SIG-M5 treated with dmso at 0.1 percent for 504 hours (cell line): ENCODE measurements at regions not wholly inside any gene's neighbourhood (a gene's known extent, or its start where the extent isn't known, plus 50 kb on each side); places are given as distances from the start of the nearest gene placed in this dataset.
"Not testable (repeated sequence)": the region's sequence is repeated elsewhere in the genome, so short reads cannot be mapped to it uniquely, and the experiment has no call there.

Source experiments
- DNase-seq: peaks from one replicate; lab custom pipeline; 2025; ENCODE audit not compliant: unreplicated experiment; lab: John Stamatoyannopoulos, UW

DNA sequence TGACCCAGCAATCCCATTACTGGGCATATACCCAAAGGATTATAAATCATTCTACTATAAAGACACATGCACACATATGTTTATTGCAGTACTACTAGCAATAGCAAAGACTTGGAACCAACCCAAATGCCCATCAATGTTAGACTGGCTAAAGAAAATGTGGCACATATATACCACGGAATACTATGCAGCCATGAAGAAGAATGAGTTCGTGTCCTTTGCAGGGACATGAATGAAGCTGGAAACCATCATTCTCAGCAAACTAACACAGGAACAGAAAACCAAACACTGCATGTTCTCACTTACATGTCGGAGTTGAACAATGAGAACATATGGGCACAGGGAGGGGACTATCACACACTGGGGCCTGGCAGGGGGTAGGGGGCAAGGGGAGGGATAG, 183.0 kb downstream of the HACE1 start:
- DNase-seq, result not testable (repeated sequence)

DNA sequence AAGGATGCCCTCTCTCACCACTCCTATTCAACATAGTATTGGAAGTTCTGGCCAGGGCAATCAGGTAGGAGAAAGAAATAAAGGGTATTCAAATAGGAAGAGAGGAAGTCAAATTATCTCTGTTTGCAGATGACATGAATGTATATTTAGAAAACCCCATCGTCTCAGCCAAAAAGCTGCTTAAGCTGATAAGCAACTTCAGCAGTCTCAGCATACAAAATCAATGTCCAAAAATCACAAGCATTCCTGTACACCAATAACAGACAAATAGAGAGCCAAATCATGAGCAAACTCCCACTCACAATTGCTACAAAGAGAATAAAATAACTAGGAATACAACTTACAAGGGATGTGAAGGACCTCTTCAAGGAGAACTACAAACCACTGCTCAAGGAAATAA, 184.6 kb downstream of the HACE1 start:
- not testable (repeated sequence) for DNase-seq

DNA sequence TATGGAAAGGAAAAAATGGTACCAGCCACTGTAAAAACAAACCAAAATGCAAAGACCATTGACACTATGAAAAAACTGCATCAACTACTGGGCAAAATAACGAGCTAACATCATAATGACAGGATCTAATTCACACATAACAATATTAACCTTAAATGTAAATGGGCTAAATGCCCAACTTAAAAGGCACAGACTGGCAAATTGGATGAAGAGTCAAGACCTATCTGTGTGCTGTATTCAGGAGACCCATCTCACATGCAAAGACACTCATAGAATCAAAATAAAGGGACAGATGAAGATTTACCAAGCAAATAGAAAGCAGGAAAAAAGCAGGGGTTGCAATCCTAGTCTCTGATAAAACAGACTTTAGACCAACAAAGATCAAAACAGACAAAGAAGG, 186.6 kb downstream of the HACE1 start:
- not testable (repeated sequence) for DNase-seq

DNA sequence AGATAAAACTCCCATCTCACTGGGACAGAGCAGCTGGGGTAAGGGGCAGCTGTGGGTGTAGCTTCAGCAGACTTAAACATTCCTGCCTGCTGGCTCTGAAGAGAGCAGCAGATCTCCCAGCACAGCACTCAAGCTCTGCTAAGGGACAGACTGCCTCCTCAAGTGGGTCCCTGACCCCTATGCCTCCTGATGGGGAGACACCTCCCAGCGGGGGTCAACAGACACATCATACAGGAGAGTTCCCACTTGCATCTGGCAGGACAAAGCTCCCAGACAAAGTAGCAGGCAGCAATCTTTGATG, 188.2 kb downstream of the HACE1 start:
- DNase-seq, result not testable (repeated sequence)

DNA sequence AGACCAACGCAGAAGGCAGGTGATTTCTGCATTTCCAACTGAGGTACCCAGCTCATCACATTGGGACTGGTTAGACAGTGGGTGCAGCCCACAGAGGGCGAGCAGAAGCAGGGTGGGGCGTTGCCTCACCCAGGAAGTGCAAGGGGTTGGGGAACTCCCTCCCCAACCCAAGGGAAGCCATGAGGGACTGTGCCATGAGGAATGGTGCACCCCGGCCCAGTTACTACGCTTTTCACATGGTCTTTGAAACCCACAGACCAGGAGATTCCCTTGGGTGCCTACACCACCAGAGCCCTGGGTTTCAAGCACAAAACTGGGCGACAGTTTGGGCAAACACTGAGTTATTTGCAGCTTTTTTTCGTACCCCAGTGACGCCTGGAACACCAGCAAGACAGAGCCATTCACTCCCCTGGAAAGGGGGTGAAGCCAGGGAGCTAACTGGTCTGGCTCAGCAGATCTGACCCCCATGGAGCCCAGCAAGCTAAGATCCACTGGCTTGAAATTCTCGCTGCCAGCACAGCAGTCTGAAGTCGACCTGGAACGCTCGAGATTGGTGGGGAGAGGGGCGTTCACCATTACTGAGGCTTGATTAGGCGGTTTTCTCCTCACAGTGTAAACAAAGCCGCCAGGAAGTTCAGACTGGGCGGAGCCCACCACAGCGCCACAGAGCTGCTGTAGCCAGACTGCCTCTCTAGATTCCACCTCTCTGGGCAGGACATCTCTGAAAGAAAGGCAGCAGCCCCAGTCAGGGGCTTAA, 188.7 kb downstream of the HACE1 start:
- DNase-seq, result not testable (repeated sequence)

DNA sequence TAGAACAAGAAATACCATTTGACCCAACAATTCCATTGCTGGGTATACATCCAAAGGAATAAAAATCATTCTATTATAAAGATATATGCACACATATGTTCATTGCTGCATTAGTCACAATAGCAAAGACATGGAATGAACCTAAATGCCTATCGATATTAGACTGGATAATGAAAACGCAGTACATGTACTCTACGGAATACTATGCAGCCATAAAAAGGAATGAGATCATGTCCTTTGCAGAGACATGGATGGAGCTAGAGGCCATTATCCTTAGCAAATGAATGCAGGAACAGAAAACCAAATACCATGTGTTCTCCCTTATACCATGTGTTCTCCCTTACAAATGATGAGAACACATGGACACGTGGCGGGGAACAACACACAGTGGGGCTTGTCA, 190.2 kb downstream of the HACE1 start:
- no peak for DNase-seq

DNA sequence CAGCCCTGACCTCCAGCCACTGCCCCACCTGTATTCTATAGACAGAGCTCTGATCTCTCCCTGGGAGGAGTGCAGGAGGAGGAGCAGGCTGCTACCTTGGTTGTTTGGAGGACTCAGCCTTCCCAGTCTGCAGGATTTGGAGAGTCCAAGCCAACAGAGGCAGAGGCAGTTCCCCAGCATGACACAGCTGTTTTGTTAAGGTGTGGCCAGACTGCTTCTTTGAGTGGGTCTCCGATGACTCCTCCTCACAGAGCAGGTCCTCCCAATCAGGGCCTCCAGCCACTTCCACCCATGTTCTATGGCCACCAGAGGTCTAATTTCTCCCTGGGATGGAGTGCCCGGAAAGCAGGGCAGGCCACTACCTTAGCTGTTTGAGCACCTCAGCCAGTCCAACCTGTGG, 203.5 kb downstream of the HACE1 start:
- no peak for DNase-seq

DNA sequence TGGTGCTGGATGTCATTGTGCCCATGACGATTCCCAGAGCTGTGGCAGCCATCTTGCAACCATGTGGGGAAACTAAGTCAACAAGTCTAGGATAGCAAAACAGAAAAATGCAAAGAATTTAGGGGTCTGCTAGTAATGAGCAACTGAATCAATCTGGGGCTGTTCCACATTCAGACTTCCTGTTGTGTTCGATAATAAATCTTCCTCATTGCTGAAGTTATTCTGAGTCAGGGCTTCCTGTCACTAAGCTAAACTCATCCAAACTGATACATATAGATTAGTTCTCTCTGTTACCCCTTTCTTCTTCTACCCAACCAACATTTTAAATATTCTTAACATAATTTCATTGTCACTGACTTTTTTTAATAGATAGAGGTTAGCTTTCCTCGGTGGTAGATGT, 205.9 kb downstream of the HACE1 start:
- DNase-seq, result no peak

DNA sequence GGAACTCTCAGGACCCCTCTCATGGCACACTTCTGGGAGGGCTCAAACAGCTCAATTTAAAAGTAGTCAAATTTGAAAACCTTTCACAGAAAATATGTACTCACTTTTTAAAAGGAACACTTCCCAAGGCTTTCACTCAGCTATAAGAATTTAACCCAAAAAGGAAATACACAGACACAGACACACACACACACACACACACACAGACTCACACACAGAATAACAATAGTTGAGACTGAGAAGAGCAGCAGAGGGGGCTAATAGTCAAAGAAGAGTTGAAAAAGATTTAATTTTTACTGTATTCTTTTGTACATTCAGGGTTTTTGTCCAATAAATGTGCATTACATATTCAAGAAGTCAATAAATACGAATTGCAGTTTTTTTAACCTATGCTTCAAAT, 211.4 kb downstream of the HACE1 start:
- no peak for DNase-seq

DNA sequence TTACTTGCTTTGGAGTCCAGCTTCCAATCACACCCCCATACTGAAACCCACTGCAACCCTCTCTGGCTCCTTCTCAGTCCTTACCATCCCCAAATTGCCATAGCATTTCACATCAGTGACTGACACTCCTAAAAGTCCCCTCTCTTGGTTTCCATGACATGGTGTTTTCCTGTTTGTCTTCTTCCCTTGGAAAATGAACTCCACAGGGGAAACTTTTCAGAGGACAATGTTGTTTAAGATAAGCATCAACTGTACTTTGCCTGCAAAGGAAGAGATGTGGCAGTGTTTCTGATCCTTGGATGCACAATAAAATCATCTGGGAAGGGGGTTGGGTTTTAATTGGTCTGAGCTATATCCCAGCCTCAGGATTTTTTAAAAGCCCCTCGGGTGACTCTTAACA, 214.9 kb downstream of the HACE1 start:
- no peak for DNase-seq

DNA sequence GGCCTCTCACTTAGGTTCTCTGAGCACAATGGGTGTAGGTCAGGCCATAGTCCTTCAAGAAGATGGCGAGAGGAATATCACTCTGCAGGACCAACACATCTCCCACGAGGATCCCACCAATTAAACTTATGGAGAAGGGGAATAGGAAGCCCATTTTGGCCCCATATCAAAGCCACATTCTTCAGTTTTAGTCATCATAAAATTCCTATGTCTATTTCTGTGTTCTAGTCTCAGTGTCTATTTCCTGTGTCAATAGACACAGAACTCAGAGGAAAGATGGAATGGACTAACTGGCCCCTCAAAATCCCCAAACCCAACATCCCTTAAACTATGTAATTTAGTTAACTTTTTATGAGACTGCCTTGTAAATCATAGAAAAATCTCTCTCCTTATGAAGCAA, 216.8 kb downstream of the HACE1 start:
- no peak for DNase-seq

DNA sequence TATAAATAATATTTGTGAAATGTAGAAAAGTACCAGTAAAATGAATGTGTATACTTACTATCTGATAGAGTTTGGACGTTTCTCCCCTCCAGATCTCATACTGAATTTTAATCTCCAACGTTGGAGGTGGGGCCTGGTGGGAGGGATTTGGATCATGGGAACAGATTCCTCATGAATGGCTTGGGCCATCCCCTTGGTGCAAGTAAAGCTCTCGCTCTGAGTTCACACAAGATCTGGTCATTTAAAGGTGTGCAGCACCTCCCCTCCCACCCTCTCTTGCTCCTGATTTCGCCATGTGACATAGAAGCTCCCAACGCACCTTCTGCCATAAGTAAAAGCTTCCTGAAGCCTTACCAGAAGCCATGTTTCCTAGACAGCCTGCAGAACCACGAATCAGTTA, 219.0 kb downstream of the HACE1 start:
- no peak for DNase-seq

DNA sequence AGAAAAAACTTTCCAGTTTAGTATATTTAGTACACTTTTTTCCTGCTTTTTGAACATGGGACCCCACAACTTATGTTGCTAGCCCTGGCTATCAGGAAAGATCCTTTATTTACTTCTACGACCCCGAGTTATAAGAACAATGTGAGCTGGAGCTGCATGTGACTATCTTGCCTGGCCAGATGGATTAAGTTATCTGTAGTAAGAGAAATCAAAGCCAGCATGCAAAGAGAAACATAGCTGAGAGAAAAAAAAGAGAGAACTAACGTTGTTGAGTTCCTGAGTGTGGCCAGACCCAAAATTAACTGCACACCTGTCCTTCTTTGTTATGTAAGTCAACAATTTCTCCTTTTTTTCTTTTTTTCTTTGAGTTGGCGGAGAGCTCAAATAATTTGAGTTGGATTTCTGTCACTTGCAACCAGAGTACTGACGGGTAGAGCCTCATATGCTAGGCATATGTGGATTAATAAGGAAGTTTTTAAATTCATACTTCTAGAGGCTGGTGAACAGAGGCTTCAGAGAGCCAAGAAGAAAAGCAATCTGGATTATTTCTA, 219.5 kb downstream of the HACE1 start:
- no peak for DNase-seq

DNA sequence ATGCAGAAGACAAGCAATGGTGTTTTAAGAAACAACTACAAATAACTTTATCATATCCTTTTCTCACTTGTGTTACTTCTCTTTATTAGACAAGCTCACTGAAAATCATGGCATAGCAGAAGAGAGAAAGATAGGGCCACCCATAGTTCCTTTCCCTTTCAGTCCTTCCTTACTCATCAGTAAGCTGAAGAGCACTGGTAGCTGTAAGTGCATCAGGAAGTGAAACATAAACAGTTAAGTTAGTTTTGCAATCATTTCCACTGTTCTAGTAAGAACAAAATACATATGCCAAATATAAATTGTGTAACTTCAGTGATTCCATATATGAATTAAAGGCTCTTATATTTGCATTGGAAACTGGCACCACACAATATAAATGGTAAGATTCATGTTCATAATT, 220.1 kb downstream of the HACE1 start:
- peak; percentile 90 for DNase-seq

DNA sequence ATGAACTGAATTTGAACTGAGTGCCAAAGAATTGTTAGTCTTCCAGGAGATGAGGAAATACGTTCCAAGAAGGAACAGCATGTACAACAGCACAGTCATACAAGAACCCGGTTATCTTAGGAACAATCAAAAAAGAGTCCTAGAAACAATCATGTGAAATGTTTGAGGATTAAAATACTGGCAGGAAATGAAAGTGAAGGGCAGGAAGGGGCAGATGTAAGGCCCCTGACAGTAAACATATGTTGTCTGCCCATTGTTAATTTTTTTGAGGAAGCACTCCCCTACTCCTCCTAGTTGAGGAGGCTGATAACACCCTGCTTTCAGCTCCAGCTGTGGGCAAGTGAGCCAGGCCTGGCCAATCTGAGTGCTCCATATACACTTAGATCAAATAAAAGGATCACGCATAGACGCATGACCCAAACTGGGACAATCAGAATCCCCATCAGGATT, 220.9 kb downstream of the HACE1 start:
- DNase-seq, result no peak

DNA sequence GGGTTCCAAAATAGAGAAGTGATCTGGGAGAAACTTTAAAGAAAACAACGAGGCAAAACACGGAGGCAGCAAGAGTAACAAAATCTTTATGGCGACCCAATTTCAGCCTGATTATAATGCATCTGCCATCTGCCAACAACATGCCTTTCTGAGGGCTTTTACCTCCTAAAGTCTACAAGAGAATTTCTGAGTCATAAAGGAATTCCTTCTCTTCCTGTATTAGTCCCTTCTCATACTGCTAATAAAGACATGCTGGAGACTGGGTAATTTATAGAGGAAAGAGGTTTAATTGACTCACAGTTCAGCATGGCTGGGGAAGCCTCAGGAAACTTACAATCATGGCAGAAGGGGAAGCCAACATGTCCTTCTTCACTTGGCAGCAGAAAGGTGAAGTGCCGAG, 226.6 kb downstream of the HACE1 start:
- DNase-seq, result no peak

DNA sequence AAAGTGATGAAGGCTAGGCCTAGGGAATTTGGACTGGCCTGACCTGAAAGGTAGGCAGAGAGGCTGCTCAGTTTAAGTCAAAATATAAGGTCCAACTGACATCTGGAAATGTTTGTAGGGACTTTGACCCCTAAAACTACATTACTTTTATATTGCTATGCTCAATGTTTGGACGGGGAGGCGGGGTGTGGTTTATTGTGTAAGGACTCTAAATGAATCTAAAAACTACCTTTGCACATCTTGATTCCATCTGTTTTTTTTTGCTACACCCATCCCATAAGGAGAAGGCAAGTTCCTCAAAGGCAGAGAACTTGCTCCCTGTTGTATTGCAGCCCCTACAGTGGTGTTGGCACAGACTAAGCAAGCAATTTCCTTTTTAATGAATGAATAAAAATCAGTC, 227.1 kb downstream of the HACE1 start:
- DNase-seq, result no peak

DNA sequence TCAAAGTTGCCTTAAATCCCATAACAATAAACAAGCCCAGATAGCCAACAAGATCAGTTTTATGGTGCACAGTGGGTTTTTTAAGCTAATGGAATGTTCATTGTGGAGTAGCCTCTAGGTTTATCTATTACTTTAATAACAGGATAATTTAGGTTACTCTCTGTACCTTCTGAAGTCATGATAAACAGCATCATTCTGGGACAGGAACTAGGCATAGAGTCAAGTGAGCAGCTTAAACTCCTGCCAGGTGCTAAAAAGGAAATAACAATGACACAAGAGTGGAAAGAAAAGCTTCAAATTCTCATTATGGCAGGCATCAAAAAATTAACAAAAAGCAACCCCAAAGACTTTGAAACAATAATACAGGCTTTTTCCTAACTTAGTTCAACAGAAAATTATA, 228.8 kb downstream of the HACE1 start:
- no peak for DNase-seq

DNA sequence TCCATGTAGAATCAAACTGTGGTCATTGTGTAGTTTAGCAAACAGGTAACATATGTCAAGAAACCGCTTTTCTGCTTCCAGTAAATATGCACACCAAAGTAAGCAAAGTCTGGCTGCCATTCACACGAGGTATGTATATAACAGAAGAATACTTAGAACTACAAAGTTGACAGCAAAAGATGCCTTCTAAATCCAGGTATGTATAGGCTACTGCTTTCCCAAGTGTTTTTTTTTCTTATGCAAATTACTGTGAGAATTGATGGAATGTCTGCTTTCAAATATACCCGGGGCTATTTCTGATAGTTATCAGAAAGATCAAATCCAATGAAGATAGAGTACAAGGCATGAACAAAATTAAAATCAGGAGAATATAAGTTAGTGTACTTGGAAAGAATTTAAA, 229.2 kb downstream of the HACE1 start:
- no peak for DNase-seq

DNA sequence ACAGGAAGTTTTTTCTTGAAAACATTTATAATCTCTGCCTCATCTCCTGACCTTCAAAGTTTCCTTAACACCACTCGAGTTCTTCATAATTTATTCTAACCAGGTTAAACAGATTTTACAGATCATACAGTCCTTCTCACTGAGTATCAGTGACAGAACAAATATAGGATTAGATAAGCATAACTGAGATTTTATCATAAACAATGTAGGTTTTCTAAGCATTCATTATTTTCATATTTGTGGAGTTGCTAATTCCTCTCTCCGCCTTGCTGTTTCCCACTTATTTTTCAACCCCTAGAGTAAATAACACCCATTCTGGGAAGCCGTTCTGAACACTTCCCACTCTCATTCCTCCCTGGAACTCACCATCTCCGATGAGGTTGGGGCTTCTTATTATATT, 229.9 kb downstream of the HACE1 start:
- DNase-seq, result no peak

DNA sequence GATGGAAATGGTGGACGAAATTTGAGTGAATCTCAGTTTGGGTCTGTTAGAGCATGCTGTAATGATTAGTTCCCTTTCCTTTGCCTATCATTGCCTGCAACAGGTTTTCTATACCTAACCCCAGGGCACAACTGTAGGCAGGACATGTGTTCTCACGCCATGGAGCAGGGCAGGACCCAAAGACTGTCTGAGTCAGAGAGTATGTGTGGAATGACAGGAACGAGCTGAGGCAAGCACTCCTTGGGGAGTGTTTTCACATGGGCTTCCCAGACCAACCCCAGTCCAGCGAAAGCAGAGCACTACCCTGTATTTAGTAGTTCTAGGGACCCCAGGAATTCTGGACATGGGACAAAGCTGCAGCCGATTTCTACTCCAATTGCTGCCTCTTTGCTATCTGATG, 234.2 kb downstream of the HACE1 start:
- no peak for DNase-seq

DNA sequence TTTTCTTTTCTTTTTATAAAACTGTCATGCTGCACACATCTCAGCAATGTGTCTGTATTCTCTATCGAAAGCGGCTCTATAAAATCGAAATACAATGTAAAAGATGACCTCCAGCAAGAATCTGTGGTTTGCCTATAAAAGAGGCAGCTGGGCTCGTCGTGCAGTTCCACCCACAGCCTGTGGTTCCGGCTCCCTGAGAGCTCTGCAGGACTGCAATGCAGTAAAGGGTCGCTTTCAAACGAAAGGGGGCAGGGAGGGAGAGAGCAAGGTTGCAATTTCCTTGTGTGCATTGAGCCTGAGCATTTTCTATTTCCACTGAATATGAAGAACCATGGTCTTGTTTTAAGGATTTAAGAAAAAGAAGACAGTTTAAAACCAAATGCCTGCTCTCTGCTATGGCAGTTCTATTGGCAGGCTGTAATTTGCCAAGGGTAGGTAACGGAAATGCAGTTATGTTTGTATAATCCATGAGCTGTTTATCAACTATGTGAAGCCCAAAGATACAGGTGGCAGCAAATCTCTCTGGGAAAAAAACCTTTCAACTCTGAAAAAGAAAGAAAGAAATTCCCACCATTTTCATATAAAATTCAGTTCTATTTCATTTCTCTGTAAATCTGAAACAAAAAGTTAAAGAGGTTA, 236.5 kb downstream of the HACE1 start:
- DNase-seq, result peak; percentile 33

DNA sequence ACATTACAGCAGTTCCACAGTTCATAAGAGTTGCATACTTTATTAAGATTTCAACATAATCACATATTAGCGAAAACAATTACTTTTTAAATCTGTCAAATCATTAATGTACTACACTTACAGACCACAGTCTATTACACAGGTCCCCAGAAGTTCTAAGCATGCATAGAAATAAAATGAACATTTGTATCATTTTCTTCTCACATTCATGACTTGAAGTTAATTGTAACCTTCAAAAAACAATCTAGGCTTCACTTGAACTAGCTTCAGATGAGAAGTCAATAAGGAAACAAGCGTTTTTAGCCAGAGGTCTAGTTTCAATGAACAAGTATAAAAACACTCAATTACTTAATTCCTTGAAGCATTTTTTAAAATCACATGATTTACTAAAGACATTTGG, 238.3 kb downstream of the HACE1 start:
- DNase-seq, result no peak
